ENCODE measurements at regions not wholly inside any gene's neighbourhood (a gene's known extent, or its start where the extent isn't known, plus 50 kb on each side); places are given as distances from the start of the nearest gene placed in this dataset.
"Not testable (repeated sequence)": the region's sequence is repeated elsewhere in the genome, so short reads cannot be mapped to it uniquely, and the experiment has no call there.

- TF ChIP-seq POLR2A, CTCF (IDR thresholded peaks at IDR 0.05): not testable (repeated sequence)
Measured at GRCh38 chr16:88265286-88265938, 117.3 kb upstream of the ZNF469 start.
